Tibial artery (tissue), 4 donors: ENCODE measurements at regions not wholly inside any gene's neighbourhood (a gene's known extent, or its start where the extent isn't known, plus 50 kb on each side); places are given as distances from the start of the nearest gene placed in this dataset.

Experiments used
- DNase-seq, 2 donors: peaks; one replicate each; pipeline ENCODE4 v3.0.0-alpha.2; 2019
- H3K27ac ChIP-seq, 2 donors: fragments of 200-600 bp; sonication (generic) in 1 of 2; 1 replicate in 1 of 2; 2 replicates in 1 of 2; pipeline ENCODE4 v1.5.1; 2018 to 2019; ENCODE audit warnings: mild to moderate bottlenecking in 1 of 2
- H3K27me3 ChIP-seq, 2 donors: fragments of 200-600 bp; sonication (generic) in 1 of 2; one replicate each; pipeline versions ENCODE4 v1.5.1 to v1.6.0; 2016 to 2019
- H3K36me3 ChIP-seq, 3 donors: fragments of 200-600 bp; sonication (generic) in 2 of 3; one replicate each; pipeline ENCODE4 v1.5.1; 2016 to 2019; ENCODE audit warnings: mild to moderate bottlenecking in 2 of 3
- H3K4me1 ChIP-seq, 4 donors: fragments of 200-600 bp; sonication (generic) in 2 of 4; 1 replicate in 3 of 4; 2 replicates in 1 of 4; pipeline ENCODE4 v1.5.1; 2016 to 2019
- H3K4me3 ChIP-seq, 2 donors: fragments of 200-600 bp; sonication (generic) in 1 of 2; 1 replicate in 1 of 2; 2 replicates in 1 of 2; pipeline ENCODE4 v1.5.1; 2018 to 2019; ENCODE audit warnings: mild to moderate bottlenecking in 2 of 2
- H3K9me3 ChIP-seq, 3 donors: fragments of 200-600 bp; sonication (generic) in 1 of 3; one replicate each; pipeline ENCODE4 v1.5.1; 2016 to 2019
- intact Hi-C: fragments of 100-400 bp; cut with DNase I; formaldehyde crosslinking; loops from one replicate; pipeline ENCODE4 v1.15.0; 2023; ENCODE audit warnings: low total_unique reads
- TF ChIP-seq, protein P1 (sequence below), 2 experiments: fragments of 200-600 bp in 1 of 2; fragments of 450-650 bp in 1 of 2; IDR thresholded peaks; one replicate each; pipeline ENCODE4 v1.5.1; 2017 to 2019; ENCODE audit warnings: antibody characterized with exemption in 2 of 2, mild to moderate bottlenecking in 1 of 2, moderate library complexity in 1 of 2

DNA sequence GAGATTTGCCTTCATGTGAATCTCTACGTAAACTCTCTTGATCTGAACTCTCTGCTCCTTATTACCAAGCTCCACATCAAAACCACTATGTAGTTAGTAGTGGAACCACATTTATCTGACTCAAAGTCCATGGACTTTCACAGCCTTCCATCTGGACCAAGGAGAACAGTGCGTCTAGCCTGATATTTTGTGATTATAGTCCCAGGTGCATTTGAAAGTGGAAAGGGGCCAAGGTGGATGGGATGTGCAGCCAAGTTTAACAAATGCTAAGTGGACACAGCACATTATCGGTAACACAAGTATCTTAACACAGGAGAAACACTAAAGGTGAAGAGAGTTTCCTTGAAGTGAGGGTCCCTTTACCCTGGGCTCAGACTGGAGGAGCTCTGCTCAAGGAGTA lies 281.2 kb upstream of the SGK1 start:
- TF ChIP-seq, protein P1, sequence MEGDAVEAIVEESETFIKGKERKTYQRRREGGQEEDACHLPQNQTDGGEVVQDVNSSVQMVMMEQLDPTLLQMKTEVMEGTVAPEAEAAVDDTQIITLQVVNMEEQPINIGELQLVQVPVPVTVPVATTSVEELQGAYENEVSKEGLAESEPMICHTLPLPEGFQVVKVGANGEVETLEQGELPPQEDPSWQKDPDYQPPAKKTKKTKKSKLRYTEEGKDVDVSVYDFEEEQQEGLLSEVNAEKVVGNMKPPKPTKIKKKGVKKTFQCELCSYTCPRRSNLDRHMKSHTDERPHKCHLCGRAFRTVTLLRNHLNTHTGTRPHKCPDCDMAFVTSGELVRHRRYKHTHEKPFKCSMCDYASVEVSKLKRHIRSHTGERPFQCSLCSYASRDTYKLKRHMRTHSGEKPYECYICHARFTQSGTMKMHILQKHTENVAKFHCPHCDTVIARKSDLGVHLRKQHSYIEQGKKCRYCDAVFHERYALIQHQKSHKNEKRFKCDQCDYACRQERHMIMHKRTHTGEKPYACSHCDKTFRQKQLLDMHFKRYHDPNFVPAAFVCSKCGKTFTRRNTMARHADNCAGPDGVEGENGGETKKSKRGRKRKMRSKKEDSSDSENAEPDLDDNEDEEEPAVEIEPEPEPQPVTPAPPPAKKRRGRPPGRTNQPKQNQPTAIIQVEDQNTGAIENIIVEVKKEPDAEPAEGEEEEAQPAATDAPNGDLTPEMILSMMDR (IDR thresholded peaks at IDR 0.05): no peak
- peaks cover 0 to 10% (median 0%) of the 10 kb centered on the region in 3 donors for H3K9me3 ChIP-seq
- no peaks in the 10 kb centered on the region for H3K36me3 ChIP-seq
- no peak for DNase-seq
- H3K4me1 ChIP-seq: no peaks in the 10 kb centered on the region
- H3K27me3 ChIP-seq: no peaks in the 10 kb centered on the region
- intact Hi-C loops: no loop called here
- H3K4me3 ChIP-seq: no peak overlapping the region
- no peak overlapping the region for H3K27ac ChIP-seq

DNA sequence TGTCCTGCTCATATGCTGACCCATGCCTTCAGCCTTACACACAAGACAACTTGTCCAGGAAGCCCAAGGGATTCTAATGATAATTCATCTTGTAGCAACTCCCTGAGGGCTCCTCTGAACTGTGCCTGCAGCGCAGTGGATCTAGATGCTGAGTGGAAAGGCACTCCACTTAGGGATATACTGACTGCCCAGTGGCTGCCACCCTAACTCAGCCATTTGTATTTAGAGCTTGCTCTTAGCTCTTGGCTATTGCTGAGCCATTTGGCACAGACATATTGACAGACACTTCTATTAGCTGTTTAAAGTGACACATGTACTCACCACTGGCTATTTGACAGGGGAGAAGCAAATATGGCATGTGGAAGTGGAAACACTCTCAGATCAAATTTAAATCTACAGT lies 278.3 kb upstream of the SGK1 start:
- intact Hi-C loops: no loop called here

DNA sequence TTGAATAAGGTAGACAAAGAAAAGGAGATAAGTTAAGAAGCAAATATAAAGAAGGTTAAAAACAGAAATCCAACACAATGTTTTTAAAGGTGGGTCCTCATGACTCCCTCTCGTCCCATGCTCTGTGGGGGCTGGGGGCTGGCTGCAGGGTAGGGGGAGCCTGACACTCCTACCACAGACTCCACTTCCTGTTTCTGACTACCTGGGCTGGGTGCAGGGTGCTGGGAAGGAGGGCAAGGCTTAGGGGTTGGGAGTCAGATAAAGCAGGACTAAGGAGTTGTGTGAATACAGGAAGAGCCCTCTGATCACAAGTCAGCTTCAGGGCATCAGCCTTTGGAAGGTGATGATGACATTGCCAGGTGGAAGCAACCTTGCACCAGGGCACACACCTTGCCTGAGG lies 277.0 kb upstream of the SGK1 start:
- H3K4me3 ChIP-seq: no peak overlapping the region
- no peaks in the 10 kb centered on the region for H3K27me3 ChIP-seq
- no peaks in the 10 kb centered on the region for H3K9me3 ChIP-seq
- H3K36me3 ChIP-seq: no peaks in the 10 kb centered on the region
- H3K4me1 ChIP-seq: no peaks in the 10 kb centered on the region
- DNase-seq: no peak
- no peak overlapping the region for H3K27ac ChIP-seq
- intact Hi-C loops: no loop called here
- TF ChIP-seq, protein P1 (IDR thresholded peaks at IDR 0.05): no peak

More for the DNA sequence above, 278.3 kb upstream of the SGK1 start:
- Histone ChIP-seq H3K9me3 (peaks cover 0 to 10% (median 0%) of the 10 kb centered on the region in 3 donors), H3K27me3 (no peaks in the 10 kb centered on the region), H3K27ac (no peak overlapping the region), H3K4me3 (no peak overlapping the region), H3K36me3 (no peaks in the 10 kb centered on the region), H3K4me1 (no peaks in the 10 kb centered on the region)
- no peak for DNase-seq
- TF ChIP-seq, protein P1 (IDR thresholded peaks at IDR 0.05): no peak

DNA sequence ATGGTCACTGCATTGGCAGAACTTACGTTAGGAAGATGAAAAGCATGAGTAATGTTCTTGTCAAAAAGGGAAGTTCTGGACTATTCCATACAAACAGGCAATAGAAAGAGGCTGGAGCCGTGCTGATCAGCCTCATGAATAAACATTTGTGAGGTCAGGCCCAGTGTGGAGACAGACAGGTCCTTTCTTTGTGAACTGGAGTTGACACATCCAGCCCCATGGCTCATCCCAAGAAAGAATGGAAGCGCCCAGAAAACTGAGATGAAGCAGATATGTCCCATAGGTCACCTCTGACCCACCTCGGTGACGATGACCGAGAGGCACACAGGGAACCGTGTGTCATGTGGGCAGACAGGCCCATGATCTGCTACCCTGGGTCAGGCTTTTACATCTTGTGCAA lies 276.0 kb upstream of the SGK1 start:
- H3K4me1 ChIP-seq: no peaks in the 10 kb centered on the region
- no peak for DNase-seq
- intact Hi-C loops: no loop called here
- no peaks in the 10 kb centered on the region for H3K9me3 ChIP-seq
- no peaks in the 10 kb centered on the region for H3K36me3 ChIP-seq
- H3K4me3 ChIP-seq: no peak overlapping the region
- H3K27ac ChIP-seq: no peak overlapping the region
- TF ChIP-seq, protein P1 (IDR thresholded peaks at IDR 0.05): no peak
- no peaks in the 10 kb centered on the region for H3K27me3 ChIP-seq

DNA sequence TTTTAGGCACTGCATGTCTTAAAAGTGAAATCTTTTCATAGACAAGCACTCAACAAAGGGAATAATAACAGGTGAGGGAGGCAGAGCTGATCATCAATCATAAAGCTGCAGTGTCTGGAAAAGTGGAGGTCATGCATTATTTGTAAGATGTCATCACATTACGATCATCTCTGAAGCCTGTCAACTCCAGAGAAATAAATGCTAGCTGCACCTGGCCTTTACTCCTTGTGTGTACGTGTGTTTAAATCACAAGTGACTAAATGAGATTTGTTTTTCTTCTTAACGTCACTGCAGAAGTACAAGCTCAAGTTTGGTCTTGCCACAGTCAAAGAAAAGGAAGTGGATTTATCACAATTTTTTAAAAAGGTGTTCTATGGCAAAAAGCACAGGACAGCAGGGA lies 275.5 kb upstream of the SGK1 start:
- Histone ChIP-seq H3K36me3 (no peaks in the 10 kb centered on the region), H3K4me3 (no peak overlapping the region), H3K9me3 (no peaks in the 10 kb centered on the region), H3K27ac (no peak overlapping the region), H3K4me1 (no peaks in the 10 kb centered on the region), H3K27me3 (no peaks in the 10 kb centered on the region)
- DNase-seq: no peak
- TF ChIP-seq, protein P1 (IDR thresholded peaks at IDR 0.05): no peak
- intact Hi-C loops: no loop called here

DNA sequence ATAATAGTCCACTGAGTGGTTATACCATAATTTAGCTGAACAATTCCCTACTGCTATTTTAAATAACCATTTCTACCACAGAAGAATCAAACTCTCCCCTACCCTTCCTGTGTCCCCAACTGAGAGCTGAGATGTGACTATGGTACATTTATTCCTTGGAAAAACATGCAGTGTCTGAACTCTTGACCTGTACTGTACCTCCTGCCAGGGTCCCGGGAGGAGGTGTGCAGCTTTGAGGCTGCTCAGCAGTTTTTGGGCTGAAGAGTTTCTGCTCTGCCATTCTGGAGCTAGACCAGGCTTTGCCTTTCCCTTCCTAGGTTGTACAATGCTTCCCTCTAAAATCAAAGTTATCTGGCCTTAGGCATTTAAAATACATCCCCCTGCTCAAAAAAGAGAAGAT lies 275.1 kb upstream of the SGK1 start:
- intact Hi-C loops: no loop called here
- H3K4me3 ChIP-seq: no peak overlapping the region
- no peaks in the 10 kb centered on the region for H3K9me3 ChIP-seq
- no peaks in the 10 kb centered on the region for H3K4me1 ChIP-seq
- H3K36me3 ChIP-seq: no peaks in the 10 kb centered on the region
- no peak overlapping the region for H3K27ac ChIP-seq
- no peak for DNase-seq
- H3K27me3 ChIP-seq: no peaks in the 10 kb centered on the region
- TF ChIP-seq, protein P1 (IDR thresholded peaks at IDR 0.05): no peak
